ENCODE measurements at regions not wholly inside any gene's neighbourhood (a gene's known extent, or its start where the extent isn't known, plus 50 kb on each side); places are given as distances from the start of the nearest gene placed in this dataset.

DNA sequence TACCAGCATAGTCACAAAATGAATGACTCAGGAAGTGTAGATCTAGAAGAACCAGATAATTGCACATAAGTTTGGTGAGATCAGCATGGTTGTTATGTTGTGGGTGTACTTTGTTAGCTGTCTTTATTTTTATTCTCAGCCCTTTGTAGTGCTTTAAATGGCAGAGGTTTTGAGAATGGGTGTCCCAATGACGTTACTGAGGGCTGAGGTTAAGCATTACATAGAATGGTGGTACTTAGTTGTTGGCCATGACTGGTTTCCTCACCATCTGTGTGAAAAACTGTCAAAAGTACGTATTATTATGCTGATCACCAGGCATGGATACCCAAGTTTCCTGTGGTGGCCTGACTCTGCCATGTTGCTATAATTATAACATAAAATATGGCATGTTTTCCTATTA, 165.8 kb downstream of the UBE2E3 start:
- ATAC-seq (no peak), DNase-seq (ENCODE audit: low spot score) (no peak)

DNA sequence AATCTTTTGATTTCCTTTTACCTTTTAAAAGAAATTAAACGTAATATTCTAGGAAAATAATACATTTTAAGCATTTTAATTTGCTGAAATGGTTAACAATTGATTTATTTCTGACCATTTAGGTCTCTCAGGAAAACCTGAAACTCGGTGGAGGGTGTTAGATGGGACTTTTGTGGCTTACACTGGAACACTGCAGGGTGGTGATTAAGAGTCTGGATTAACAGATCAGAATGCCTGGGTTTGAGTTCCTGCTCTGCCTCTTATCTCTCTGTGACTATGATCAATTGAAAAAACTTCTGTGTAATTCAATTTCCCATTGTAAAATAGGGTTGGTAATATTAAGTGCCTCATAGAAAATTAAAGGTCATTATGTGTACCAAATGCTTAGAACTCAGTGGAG, 168.7 kb downstream of the UBE2E3 start:
- no peak for ATAC-seq
- DNase-seq (ENCODE audit: low spot score) = no peak

DNA sequence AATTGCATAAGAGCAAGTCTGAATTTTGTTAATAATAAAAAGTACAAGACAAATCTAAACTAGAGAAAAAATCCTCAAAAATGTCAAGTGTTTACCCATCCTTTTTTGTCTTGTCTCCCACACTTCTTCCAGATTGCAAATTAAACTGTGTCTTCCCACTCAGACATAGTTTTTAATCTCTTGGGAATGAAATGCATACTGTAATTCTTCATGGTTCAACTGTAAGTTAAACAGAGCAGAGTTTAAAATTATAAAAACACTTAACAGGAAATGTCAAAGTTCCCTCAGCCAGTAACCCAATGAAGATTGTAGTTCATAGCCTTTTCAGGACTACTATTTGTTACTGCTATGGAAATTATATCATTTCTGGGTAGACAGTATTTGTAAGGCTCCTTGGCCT, 171.8 kb downstream of the UBE2E3 start:
- no peak for ATAC-seq
- no peak for DNase-seq (ENCODE audit: low spot score)

DNA sequence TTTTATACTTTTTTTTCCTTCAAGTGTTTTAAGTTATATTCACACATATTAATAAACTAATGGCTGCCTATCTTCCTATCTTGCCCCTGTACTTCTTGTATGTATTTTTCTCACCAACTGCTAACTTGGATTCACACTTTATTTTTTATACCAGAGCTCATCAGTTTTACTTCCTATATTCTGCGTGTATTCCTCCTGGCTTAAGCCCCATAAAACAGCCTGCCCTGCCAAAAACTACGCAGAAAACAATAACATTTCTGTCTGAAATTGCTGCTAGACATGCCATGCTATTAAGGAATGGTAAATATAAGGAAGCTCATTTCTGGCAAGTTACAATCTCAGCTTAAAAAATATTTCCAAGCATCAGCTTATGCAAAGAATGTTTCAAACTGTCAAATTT, 172.3 kb downstream of the UBE2E3 start:
- no peak for DNase-seq (ENCODE audit: low spot score)
- no peak for ATAC-seq

DNA sequence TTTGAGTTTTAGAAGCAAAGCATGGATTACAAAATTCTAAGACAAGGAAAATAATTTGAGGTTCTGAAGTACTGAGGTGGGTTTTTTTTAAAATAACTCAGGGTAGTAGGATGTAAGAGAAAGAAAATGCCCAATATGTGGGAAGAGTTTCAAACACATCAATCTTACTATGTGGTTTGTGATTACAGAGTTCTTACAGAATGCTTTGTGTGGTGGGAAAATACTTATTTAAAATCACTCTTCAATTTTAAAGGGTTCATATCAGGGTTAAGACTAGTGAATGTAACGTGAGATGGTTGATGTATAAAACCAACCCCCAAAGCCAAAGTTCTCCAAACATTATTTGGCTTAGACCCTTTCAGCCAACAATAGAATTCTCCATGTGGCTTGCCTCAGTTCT, 173.5 kb downstream of the UBE2E3 start:
- ATAC-seq = no peak
- DNase-seq (ENCODE audit: low spot score) = no peak

DNA sequence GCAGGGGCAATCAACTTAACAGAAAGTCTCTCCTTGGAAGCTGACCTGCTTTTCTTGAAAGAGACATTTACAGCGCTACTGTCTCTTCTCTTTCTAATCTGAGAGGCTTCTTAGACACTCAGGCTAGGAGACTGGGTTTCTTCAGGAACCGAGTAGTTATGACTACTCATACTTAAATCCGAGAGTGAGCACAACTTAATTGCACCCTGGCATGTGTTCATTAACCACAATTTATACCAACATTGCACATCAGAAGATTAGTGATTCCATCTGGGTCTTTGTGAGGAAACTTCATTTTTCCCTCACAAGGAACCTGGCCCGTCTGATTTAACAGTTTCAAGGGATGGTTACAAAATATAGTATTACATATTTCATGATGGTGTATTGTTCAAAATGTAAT, 176.9 kb downstream of the UBE2E3 start:
- DNase-seq (ENCODE audit: low spot score) (no peak), ATAC-seq (no peak)

DNA sequence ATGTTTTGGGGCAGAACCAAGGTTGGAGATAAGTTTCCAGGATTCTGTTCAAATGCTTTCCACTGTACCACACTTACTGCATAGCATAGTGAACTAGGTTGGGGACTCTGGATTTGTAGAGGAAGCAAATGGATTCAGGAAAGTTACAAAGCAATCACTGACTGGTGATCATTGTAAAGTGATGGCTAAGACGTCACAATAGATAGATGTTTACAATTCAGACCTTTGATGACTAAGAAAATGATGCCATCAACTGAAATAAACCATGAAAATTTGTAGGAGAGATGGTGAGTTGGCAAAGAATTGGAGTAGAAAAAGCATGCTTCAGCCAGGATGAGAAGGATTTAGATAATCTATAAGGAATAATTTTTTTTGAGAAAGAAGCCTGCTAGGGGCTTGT, 178.0 kb downstream of the UBE2E3 start:
- no peak for ATAC-seq
- no peak for DNase-seq (ENCODE audit: low spot score)

DNA sequence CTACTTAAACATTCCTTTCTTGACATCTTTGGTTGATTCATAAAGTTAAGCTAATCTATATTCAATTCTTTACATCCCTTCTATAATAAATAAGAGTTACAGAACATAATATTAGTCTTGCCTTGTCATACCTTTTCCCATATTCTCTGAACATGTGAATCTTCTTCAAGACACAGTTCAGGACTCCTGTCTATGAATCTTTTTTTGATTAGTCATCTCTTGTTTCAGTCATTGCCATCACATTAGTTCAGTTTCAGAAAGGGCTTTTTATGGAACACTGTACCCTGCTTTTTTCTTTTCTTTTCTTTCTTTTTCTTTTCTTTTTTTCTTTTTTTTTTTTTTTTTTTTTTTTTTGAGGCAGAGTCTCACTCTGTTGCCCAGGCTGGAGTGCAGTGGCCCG, 181.2 kb downstream of the UBE2E3 start:
- DNase-seq (ENCODE audit: low spot score) (no peak), ATAC-seq (no peak)

DNA sequence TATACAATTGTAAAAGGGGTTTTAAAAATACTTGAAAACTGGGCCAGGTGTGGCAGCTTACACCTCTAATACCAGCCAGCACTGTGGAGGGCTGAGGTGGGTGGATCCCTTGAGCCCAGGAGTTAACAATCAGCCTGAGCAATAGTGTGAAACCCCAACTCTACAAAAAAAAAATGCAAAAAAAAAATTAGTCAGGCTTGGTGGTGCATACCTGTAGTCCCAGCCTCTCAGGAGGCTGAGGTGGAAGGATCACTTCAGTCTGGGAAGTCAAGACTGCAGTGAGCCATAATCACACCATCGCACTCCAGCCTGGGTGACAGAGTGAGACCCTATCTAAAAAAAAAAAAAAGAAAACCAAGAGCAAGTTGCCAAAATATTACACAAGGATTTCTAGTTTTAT, 182.7 kb downstream of the UBE2E3 start:
- DNase-seq (ENCODE audit: low spot score) = no peak
- no peak for ATAC-seq

DNA sequence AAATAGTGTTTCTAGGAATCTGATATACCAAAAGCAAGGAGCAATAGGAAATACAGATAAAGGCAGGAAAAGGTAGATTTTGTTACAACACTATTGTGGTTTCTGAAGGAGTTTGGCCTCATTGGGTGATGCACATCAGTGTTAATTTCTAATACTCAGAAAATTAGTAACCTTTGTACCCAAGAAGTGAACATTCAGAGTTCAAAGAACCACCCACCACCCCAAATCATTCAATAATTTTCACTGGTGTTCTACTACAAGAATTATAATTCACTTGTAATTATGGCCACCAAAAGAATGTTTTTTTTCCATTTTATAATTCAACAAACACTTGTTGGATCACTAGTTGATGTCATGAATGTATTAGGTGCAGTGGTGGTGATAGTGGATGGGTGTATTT, 183.3 kb downstream of the UBE2E3 start:
- ATAC-seq (no peak), DNase-seq (ENCODE audit: low spot score) (no peak)

DNA sequence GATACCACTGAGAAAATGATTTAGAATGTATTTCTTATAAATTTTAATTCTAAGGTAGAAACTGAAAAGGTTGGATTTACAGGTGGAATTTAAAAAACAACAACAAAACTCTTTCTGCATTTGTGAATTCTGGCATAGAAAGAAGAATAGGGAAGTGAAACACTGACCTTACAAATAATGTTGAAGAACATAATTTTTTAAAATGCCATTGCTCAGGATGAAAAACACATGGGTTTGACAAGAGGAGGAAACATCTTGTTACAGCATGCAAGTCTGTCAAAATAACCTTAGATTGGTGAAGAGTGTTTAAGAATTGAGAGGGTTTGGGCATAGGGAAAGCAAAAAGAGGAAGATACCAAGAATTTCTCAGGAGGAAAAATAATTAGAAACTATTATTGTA, 184.3 kb downstream of the UBE2E3 start:
- ATAC-seq (no peak), DNase-seq (ENCODE audit: low spot score) (no peak)

DNA sequence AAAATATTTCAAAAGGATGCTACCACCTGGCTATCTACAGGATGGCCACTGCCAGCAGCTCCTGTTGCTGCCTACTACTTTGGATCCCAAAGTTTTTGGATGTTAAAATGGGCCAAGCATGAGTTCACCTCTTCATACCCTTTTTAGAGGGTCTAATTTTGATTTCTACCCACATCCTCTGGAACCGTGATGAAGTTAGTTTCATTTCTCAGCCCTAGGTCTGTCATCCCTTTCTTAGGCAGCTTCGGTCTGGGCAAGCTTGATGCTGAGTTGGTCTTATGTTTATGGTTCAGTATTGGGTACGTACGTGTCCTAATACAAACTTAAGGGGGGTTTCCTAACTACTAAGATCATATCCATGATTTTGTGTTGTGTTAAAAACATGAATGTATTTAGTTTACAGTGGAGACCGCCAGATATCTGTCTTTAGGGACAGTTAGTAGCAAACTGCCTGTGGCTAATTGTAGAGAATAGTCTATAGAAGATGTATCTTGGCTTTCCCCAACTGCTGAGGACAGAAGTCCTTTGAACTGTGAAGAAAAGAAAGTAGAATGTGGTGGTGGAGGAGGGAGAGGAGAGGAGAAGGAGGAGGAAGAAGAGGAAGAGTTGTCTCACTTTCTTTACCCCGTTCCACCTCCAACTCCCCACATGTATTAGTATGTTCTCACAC, 184.9 kb downstream of the UBE2E3 start:
- DNase-seq (ENCODE audit: low spot score) (no peak), ATAC-seq (no peak)

DNA sequence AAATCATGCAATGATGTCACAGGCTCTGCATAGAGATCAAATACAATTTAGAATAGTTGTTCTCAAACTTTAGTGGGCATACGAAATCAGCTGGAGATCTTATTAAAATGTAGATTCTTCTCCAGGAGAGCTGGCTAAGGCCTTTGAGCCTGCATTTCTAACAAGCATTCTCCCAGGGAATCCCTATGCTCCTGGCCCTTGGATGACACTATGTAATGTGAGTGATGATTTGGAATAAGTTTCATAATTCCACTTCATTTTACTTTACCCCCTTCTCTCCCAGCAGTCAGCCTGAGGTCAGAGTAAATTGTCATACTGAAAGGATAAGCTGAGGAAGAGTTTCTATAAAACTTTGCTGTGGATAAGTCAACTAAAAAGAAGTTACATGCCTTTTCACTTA, 189.1 kb downstream of the UBE2E3 start:
- no peak for ATAC-seq
- no peak for DNase-seq (ENCODE audit: low spot score)

DNA sequence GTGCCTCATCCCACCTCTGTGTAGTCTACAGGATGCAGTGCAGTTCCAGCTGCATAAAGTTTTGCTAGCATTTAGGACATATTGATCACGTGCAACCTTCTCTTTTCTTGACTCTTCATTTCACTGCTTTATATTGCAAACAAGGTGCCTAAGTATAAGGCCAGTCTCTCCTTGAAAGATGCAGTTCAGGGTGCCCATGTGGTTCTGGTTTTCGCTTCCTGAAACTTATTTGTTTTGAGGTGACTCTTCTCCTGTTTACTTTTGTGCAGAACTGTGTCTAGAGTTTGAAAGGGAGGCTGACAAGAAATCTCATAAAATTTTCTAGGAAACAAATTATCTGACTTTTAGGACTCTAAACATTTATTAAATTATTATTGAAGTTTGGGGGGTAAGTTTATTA, 189.9 kb downstream of the UBE2E3 start:
- ATAC-seq (no peak), DNase-seq (ENCODE audit: low spot score) (no peak)

DNA sequence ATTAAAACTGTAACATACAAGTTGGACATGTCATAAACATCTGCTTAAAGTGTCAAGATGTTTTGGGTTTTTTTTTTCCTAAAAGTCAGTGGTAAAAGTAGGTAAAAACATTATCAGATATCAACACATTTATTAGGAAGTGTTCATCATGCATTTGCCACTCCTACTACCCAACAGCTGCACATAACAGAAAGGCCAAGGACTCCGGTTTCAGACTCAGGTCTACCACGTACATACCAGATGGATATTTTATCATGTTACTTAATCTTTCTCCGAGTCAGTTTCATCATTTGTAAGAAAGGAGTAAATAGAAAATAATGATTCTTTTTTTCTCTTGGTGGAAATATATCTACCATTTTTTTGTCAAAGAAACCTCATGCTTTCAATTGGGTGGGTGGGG, 192.3 kb downstream of the UBE2E3 start:
- DNase-seq (ENCODE audit: low spot score) (no peak), ATAC-seq (no peak)

DNA sequence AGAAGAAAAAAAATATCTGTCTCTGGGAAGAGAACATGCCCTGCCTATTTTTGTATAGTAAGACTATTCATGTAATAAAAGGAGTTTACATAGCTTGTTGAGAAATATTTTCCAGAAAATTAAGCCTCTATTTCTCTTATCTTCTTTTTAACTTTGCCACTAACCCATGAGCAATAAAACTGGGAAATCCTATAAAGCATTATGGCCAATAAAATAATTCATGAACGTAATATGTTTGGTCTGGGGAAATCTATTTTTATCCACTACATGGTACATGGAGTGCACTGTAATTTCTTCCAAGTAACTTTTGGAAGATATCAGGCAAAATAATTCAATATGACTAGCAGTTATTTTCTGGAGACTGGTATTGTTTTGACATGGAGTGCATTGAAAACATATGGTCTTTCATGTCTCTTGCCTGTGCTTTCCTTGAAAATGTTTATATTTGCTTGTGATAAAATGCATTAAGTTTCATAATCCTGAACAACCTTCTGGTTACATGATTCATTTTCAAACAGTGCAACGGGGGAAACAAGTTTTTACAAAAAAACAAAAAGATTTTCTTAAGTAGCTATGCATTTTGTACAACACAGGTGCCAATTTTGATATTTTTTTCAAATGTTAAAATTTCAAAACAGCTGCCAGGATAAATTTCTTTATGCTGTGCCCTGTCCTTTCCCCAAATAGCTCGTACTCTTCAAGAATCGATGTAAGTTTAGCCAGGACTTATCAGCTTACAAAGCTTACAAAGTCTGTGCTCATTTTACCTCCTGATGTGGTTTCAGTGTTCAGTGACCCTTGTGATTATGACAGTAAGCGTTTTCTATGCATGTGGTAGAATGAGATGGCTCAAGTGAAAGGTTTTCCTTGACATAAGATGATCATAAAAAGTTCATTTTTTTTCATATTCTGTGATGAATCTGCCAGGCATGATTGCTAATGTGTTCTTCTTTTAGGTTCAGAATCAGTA, 194.5 kb downstream of the UBE2E3 start:
- DNase-seq (ENCODE audit: low spot score) = no peak
- no peak for ATAC-seq

DNA sequence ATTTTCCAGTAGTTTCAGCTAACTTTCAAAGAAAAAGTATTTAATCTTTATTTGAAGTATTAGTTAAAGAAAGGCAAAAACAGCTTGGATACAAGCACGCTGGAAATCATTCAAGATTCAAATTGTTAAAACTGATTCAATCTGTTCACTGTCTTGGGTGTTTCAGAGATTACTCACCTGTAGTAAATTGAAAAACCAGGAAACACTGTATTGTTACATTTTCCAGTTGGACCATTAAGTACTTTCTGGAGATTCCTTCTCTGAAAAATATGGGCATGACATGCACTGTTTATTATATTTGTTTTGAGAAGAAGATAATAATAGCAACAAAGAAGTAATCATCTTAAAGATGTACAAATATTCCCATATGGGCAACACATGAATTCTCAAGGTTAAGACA, 196.1 kb downstream of the UBE2E3 start:
- ATAC-seq (no peak), DNase-seq (ENCODE audit: low spot score) (no peak)

DNA sequence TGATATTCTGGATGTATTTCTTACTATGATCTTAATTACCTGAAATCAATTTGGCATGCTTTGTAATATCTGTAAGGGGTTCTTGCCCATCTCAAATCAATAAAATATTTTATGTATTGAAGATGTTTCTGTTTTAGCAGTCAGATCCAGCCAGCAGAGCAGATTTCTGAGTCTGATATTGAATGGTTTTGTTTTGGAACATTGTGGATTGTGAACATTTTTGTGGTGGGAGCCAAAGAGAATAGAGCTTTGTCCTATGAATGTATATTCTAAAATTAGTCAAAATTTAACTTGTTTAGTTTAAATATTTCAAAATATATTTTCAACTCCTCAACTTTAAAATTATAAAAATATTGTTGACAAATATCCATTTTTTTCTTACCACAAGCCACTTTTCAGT, 197.0 kb downstream of the UBE2E3 start:
- ATAC-seq (no peak), DNase-seq (ENCODE audit: low spot score) (no peak)

DNA sequence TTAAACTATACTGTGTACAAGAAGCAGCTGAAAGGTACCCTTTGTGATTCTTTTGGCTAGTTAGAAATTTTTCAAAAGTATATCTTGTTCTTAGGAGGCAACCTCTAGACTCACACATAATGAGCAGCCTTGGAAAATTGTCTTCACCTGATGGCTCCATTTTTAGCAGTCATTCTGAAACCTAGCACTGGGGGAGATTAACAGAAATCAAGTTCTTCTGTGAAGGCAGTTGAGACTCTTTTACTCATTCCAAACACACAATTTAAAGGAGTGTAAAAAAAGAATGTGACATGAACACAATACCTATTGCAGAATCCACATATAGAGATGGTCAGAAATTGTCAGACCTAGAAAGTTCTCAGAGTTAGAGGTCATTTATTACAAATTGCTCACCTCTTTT, 197.7 kb downstream of the UBE2E3 start:
- no peak for DNase-seq (ENCODE audit: low spot score)

DNA sequence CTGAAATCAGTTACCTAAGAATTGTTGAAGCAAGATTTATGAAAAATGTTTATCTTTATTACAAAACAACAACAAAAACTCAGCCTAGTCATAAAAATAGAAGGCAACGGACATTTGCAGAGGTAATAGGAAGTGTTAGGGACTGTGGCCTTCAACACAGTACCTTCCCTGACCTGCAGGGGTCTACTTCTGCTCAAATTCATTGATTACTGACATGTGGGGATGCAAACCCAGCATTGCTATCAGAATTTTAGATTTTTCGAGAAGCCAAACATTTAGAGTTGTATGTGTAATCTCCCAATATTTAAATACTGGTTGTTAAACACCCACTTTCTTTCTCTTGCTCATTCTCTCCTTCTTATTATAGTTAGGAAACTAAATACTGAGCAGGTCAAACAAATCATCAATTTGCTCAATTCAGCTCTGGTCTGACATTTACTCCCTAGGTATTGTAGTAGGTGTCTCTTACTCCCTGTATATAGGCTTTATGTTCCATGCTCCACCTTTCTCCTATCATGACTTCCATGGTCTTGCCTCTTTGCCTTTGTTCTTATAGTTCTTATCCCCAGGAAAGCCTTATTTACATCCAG, 198.5 kb downstream of the UBE2E3 start:
- ATAC-seq = no peak
- DNase-seq (ENCODE audit: low spot score) = no peak

More for the DNA sequence above, 197.7 kb downstream of the UBE2E3 start:
- ATAC-seq = no peak

DNA sequence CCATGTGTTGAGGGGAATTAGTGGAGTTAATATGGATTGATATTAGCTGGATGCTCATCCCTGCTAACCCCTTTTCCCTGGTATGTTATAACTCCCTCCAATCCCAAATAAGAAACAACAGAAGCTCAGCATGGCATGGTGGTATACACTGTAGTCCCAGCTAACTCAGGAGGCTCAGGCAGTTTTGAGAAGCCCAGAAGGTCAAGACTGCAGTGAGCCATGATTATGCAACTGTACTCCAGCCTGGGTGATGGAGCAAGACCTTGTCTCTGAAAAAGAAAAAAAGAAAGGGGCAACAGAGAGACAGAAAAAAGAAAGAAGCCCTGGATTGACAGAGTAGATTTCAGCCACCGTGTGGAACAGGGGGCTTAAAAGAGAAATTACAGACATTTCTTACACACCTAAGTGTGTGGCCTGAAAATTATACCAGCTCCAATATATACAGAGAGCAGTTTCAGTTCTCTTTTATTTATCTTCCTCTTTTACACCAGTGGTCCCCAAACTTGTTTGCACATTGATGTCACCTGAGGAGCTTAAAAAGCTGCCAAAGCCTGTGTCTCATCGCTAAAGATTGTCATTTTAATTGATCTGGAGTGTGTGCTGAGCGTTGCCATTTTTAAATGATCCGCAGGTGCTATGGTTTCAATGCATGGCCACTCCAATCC, 203.6 kb downstream of the UBE2E3 start:
- DNase-seq (ENCODE audit: low spot score) (no peak), ATAC-seq (no peak)

DNA sequence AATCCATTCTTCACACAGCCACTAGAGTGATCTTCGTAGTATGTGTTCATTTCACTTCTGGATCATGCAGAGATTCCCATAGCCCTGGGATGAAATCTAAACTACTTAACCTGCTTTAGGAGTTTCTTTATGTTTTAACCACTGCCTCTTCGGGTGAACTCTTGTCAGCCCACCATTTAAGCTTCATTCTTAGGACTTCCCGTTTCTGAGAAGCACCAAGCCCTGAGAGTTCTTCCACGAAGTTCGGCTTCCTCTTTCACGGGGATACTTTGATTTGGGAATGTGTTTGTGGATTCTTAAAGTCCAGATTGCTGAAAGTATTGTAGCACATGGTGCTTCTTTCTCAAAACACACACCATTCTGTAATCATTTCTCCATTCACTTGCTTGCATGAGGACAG, 205.0 kb downstream of the UBE2E3 start:
- DNase-seq (ENCODE audit: low spot score) (no peak), ATAC-seq (no peak)
